H1 (cell line): ENCODE measurements at regions not wholly inside any gene's neighbourhood (a gene's known extent, or its start where the extent isn't known, plus 50 kb on each side); places are given as distances from the start of the nearest gene placed in this dataset.

ENCODE experiments used
- CTCF ChIP-seq, 3 experiments: IDR thresholded peaks; 1 replicate in 2 of 3; 2 replicates in 1 of 3; pipeline versions ENCODE4 v1.5.1 to v1.6.1; 2011; ENCODE audit warnings: low read length in 3 of 3, mild to moderate bottlenecking in 3 of 3, inconsistent platforms in 2 of 3, low read depth in 1 of 3, moderate library complexity in 1 of 3; ENCODE audit not compliant: insufficient read depth in 1 of 3; ENCODE audit errors: control extremely low read depth in 1 of 3
- ZNF274 ChIP-seq: IDR thresholded peaks from 2 replicates; pipeline ENCODE4 v1.7.0; 2012; ENCODE audit warnings: low read length, borderline replicate concordance; ENCODE audit errors: extremely low read depth

DNA sequence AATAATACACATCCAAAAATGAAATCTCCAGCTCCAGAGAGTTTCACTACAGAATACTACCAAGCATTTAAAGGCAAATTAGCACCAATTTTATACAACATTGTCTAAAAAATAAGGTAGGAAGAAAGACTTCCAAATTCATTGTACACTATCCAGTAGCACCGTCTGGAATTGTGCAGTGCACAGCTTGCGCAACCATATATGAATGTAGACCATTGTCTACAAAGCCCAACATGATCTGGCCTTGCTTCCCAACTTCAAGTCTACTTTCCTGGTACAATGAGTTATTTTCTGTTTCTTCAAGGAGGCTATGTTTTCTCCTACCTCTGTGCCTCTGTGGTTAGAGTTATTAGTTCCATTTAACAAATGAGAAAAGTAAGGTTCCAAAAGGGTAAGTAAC is 115.4 kb upstream of the FOXK1 start:
- TF ChIP-seq ZNF274 (no peak), CTCF (IDR thresholded peaks at IDR 0.05; ENCODE audit: control extremely low read depth in 1 of 3, insufficient read depth in 1 of 3, low read depth in 1 of 3, low read length in 3 of 3) (no peak)
